OCI-LY1 (cell line): ENCODE measurements at regions not wholly inside any gene's neighbourhood (a gene's known extent, or its start where the extent isn't known, plus 50 kb on each side); places are given as distances from the start of the nearest gene placed in this dataset.

Experiments used
- H2AFZ ChIP-seq: fragments of 200-600 bp; sonication (generic), shearing (Covaris generic); 2 replicates; pipeline ENCODE4 v1.6.0; 2014; ENCODE audit warnings: antibody characterized with exemption, mild to moderate bottlenecking, low read length
- H3F3A ChIP-seq: fragments of 200-600 bp; sonication (generic), shearing (Covaris generic); 2 replicates; pipeline ENCODE4 v1.6.0; 2014; ENCODE audit warnings: mild to moderate bottlenecking, antibody characterized with exemption, low read length, moderate library complexity; ENCODE audit not compliant: insufficient read depth
- H3K27ac ChIP-seq: fragments of 200-600 bp; sonication (generic); 2 replicates; pipeline ENCODE4 v1.5.1; 2014; ENCODE audit warnings: low read length, mixed run types, mild to moderate bottlenecking, low read depth; ENCODE audit not compliant: poor library complexity, severe bottlenecking
- H3K27me3 ChIP-seq: fragments of 200-600 bp; sonication (generic); 2 replicates; pipeline ENCODE4 v1.6.0; 2014; ENCODE audit warnings: antibody characterized with exemption, mild to moderate bottlenecking, low read length, moderate library complexity; ENCODE audit not compliant: insufficient read depth
- H3K36me3 ChIP-seq: fragments of 200-600 bp; sonication (generic); 2 replicates; pipeline ENCODE4 v1.6.1; 2014; ENCODE audit warnings: mild to moderate bottlenecking, antibody characterized with exemption, low read length, moderate library complexity, mixed read lengths; ENCODE audit not compliant: insufficient read depth
- H3K4me1 ChIP-seq: fragments of 200-600 bp; sonication (generic); 2 replicates; pipeline ENCODE4 v1.5.1; 2014; ENCODE audit warnings: mild to moderate bottlenecking, low read length, moderate library complexity; ENCODE audit not compliant: insufficient read depth, severe bottlenecking
- H3K4me2 ChIP-seq: fragments of 200-600 bp; sonication (generic), shearing (Covaris generic); 2 replicates; pipeline ENCODE4 v1.6.1; 2014; ENCODE audit warnings: low read length
- H3K4me3 ChIP-seq: fragments of 200-600 bp; sonication (generic); 2 replicates; pipeline ENCODE4 v1.5.1; 2014; ENCODE audit warnings: low read length, low read depth, mild to moderate bottlenecking, mixed read lengths; ENCODE audit not compliant: poor library complexity, severe bottlenecking
- H3K79me2 ChIP-seq: fragments of 200-600 bp; shearing (Covaris generic); 2 replicates; pipeline ENCODE4 v1.6.1; 2016; ENCODE audit warnings: mixed run types, low read length, mixed read lengths; ENCODE audit not compliant: insufficient read depth
- H3K9ac ChIP-seq: fragments of 200-600 bp; sonication (generic), shearing (Covaris generic); 2 replicates; pipeline ENCODE4 v1.6.1; 2014; ENCODE audit warnings: mild to moderate bottlenecking, low read length, mixed read lengths
- H3K9me2 ChIP-seq: fragments of 200-600 bp; sonication (generic), shearing (Covaris generic); 2 replicates; pipeline ENCODE4 v1.6.1; 2014; ENCODE audit warnings: low read depth, mild to moderate bottlenecking, low read length, mixed read lengths
- H3K9me3 ChIP-seq: fragments of 200-600 bp; shearing (Covaris generic); 2 replicates; pipeline ENCODE4 v1.6.1; 2014; ENCODE audit warnings: low read length, mixed read lengths
- H4K20me1 ChIP-seq: fragments of 200-600 bp; sonication (generic), shearing (Covaris generic); 2 replicates; pipeline ENCODE4 v1.6.0; 2016; ENCODE audit warnings: mild to moderate bottlenecking, low read length; ENCODE audit not compliant: insufficient read depth
- EZH2 ChIP-seq: fragments of 200-600 bp; sonication (generic), shearing (Covaris generic); IDR thresholded peaks from 2 replicates; pipeline ENCODE4 v1.8.0; 2017; ENCODE audit warnings: borderline replicate concordance, mixed run types, mild to moderate bottlenecking, antibody characterized with exemption, low read length, moderate library complexity, mixed read lengths
- TF ChIP-seq, protein P1 (sequence below): fragments of 200-600 bp; sonication (generic), shearing (Covaris generic); IDR thresholded peaks from 2 replicates; pipeline ENCODE4 v1.5.1; 2017; ENCODE audit warnings: mild to moderate bottlenecking, antibody characterized with exemption, low read length, moderate library complexity, mixed read lengths

GRCh38 chr6:15061908-15062515 lies 183.9 kb upstream of the JARID2 start:
- Histone ChIP-seq H3K9ac (no peak overlapping the region), H4K20me1 (no peaks in the 10 kb centered on the region), H3K9me2 (no peaks in the 10 kb centered on the region), H3K4me3 (no peak overlapping the region), H2AFZ (no peak overlapping the region), H3K27ac (no peak overlapping the region), H3K4me2 (no peak overlapping the region), H3K9me3 (no peaks in the 10 kb centered on the region), H3K36me3 (no peaks in the 10 kb centered on the region), H3K4me1 (no peaks in the 10 kb centered on the region), H3K79me2 (no peaks in the 10 kb centered on the region), H3F3A (no peaks in the 10 kb centered on the region), H3K27me3 (no peaks in the 10 kb centered on the region; the same call in 1 of the 2 replicates)
- TF ChIP-seq, protein P1, sequence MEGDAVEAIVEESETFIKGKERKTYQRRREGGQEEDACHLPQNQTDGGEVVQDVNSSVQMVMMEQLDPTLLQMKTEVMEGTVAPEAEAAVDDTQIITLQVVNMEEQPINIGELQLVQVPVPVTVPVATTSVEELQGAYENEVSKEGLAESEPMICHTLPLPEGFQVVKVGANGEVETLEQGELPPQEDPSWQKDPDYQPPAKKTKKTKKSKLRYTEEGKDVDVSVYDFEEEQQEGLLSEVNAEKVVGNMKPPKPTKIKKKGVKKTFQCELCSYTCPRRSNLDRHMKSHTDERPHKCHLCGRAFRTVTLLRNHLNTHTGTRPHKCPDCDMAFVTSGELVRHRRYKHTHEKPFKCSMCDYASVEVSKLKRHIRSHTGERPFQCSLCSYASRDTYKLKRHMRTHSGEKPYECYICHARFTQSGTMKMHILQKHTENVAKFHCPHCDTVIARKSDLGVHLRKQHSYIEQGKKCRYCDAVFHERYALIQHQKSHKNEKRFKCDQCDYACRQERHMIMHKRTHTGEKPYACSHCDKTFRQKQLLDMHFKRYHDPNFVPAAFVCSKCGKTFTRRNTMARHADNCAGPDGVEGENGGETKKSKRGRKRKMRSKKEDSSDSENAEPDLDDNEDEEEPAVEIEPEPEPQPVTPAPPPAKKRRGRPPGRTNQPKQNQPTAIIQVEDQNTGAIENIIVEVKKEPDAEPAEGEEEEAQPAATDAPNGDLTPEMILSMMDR = no peak
- TF ChIP-seq EZH2 = no peak

DNA sequence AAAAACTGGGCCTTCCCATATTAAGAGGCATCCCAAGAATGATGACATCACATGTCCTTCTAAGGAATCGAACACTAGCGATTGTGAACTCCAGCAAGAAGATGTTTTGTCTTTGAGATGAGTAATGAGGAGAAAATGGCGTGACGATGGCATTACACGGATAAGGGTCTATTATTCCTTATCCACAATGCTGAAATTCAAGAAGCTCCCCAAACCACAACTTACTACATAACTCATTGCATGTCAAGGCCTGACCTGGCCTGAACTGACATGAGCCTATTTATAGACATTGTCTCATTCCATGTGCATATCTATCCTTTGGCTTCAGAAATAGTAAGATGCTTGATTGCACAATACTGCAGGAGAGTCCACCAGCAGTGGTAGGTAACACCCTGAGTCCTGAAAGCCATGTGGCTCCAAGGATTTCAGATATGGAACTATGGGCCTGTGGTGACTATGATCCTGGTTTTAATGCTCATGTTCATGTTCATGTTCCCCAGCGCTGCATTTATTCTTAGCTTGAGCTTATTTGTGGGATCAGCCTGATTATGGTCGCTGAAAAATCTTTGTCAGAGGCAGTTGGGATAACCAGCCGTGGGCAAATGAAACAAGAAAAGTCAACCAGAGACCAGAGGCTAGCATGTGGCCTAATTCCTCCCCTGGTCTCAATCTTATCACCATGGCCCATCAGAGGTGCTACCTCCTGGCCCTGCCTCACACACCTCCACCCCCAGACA lies 183.2 kb upstream of the JARID2 start:
- Histone ChIP-seq H3K4me3 (no peak overlapping the region), H3K4me2 (no peak overlapping the region), H3K9ac (no peak overlapping the region), H3K27me3 (no peaks in the 10 kb centered on the region; the same call in 1 of the 2 replicates), H3K4me1 (no peaks in the 10 kb centered on the region), H3K79me2 (no peaks in the 10 kb centered on the region), H3K27ac (no peak overlapping the region), H4K20me1 (no peaks in the 10 kb centered on the region), H2AFZ (no peak overlapping the region), H3K9me2 (no peaks in the 10 kb centered on the region), H3F3A (no peaks in the 10 kb centered on the region), H3K9me3 (no peaks in the 10 kb centered on the region), H3K36me3 (no peaks in the 10 kb centered on the region)
- TF ChIP-seq, protein P1 = no peak
- TF ChIP-seq EZH2 = no peak

DNA sequence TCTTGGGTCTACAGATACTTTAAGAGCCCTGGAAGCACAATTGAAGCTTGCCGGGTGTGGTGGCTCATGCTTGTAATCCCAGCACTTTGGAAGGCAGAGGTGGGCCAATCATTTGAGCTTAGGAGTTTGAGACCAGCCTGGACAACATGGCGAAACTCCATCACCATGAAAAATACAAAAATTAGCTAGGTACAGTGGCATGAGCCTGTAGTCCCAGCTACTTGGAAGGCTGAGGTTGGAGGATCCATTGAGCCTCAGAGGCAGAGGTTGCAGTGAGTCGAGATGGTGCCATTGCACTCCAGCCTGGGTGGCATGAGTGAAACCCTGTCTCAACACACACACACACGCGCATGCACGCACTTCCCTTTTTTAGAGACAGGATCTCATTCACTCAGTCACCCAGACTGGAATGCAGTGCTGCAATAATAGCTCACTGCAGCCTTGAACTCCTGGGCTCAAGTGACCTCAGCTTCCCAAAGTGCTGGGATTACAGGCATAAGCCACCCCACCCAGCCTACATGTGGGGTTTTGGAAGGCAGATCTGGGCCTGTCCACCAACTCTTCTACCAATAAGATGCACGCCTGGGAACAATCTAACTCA lies 182.5 kb upstream of the JARID2 start:
- H3K4me2 ChIP-seq = no peak overlapping the region
- no peaks in the 10 kb centered on the region for H3K36me3 ChIP-seq
- no peak overlapping the region for H2AFZ ChIP-seq
- no peak overlapping the region for H3K4me3 ChIP-seq
- H3K27me3 ChIP-seq = no peaks in the 10 kb centered on the region; the same call in 1 of the 2 replicates
- no peaks in the 10 kb centered on the region for H3K9me2 ChIP-seq
- H3K4me1 ChIP-seq = no peaks in the 10 kb centered on the region
- H3K9ac ChIP-seq = no peak overlapping the region
- H3K79me2 ChIP-seq = no peaks in the 10 kb centered on the region
- TF ChIP-seq EZH2 = no peak
- TF ChIP-seq, protein P1 = no peak
- no peaks in the 10 kb centered on the region for H4K20me1 ChIP-seq
- H3K9me3 ChIP-seq = no peaks in the 10 kb centered on the region
- no peak overlapping the region for H3K27ac ChIP-seq
- H3F3A ChIP-seq = no peaks in the 10 kb centered on the region
